NCI-H82 treated with DMSO at 0.1 percent for 48 hours (cell line): ENCODE measurements at regions not wholly inside any gene's neighbourhood (a gene's known extent, or its start where the extent isn't known, plus 50 kb on each side); places are given as distances from the start of the nearest gene placed in this dataset.
"Not testable (repeated sequence)": the region's sequence is repeated elsewhere in the genome, so short reads cannot be mapped to it uniquely, and the experiment has no call there.

Source experiments
- DNase-seq: peaks from one replicate; lab custom pipeline; 2025; ENCODE audit not compliant: unreplicated experiment; lab: John Stamatoyannopoulos, UW

GRCh38 chr7:42573881-42574672 is 337.1 kb upstream of the GLI3 start:
- DNase-seq: no peak

DNA sequence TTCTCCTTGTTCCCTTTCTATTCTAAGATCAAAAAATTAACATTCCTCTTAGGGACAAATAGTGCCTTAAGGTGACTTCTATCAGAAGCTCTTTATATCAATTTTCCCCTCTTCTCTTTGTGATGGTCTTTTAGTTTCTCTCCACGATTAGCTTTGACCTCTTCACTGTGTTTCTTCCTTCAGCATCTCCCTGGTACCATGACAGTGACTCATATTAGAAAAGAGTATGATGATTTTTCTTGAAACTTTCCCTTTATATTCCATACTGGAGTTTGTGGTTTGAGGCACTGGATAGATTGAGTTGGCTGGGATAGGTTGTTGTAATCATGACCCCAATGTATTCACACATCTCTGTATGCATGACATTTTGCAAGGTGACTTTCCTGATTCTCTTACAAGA is 335.6 kb upstream of the GLI3 start:
- no peak for DNase-seq

GRCh38 chr7:42572056-42572455 is 335.0 kb upstream of the GLI3 start:
- no peak for DNase-seq

DNA sequence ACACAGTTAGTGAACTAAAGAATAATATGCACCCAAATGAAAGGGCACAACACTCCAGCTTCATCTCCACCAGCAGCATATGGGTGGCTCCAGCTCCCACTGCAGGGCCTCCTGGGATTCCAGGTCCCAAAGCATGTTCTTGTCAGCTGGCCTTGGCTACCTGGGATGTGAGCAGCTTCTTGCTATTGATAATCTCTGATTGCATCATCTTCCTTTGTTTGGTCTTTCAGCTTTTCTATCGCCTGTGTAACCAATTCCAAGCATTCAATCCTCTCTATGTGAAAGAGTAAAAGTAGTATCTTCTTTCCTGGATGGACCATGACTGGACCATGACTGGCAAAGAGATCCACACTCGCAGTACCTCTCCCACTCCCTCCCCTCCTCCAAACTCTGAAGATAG is 333.9 kb upstream of the GLI3 start:
- no peak for DNase-seq

DNA sequence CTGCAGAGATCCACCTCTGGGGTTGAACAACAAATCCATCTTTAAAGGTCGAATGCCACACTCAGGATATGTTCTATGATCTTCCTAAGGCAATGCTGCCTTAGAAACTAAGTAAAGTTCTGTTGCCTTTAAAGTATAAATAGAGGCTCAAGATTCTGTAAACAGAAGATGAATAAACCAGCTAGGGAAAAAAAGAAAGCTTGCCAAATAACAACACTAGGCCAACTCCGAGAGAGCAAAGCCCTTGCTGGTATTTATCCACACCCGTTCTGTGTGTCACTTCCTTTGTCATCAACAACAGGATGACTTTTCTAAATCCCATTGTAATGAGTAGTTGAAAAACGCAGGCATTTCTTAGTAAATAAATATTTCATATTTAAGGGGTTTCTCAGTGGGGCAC is 330.0 kb upstream of the GLI3 start:
- no peak for DNase-seq

DNA sequence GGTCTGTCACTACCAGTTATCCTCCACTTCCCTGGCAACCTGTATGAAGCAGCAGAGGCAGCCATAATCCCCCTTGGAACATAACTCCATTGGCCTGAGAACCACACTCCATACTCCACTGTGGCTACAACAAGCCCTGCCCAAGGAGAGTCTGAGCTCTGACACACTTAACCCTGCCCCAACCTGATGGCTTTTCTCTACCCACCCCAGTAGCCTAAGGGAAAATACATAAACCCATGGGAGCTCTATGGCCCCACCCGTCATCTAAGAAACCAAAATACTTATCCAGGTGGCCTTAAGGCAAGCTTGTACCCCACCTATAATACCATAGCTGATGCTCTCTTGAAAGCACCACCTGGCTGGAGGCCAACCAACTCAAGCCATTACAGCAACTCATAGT is 324.8 kb upstream of the GLI3 start:
- DNase-seq: no peak

DNA sequence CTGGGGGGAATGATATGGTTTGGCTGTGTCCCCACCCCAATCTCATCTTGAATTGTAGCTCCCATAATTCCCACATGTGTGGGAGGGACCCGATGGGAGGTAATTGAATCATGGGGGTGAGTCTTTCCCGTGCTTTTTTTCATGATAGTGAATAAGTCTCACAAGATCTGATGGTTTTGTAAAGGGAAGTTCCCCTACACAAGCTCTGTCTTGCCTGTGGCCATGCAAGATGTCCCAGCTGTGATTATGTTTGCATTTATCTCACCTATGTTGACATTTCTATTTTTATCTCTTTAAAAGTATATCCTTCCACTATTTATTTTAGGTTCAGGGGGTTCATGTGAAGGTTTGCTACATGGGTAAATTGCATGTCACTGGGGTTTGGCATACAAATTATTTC is 323.9 kb upstream of the GLI3 start:
- no peak for DNase-seq

DNA sequence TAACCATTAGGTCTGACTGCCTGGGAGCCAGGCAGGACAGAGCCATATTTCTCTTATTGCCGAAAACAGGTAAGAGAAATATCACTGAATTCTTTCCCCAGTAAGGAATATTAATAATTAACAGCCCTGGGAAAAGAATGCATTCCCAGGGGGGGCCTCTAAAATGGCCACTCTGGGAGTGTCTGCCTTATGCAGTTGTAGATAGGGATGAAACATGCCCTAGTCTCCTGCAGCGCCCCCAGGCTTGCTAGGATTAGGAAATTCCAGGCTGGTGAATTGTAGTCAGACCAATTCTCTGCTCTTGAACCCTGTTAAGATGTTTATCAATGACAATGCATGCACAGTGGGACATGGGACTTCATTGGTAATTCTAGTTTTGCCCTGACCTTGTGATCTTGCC is 317.9 kb upstream of the GLI3 start:
- DNase-seq: not testable (repeated sequence)

GRCh38 chr7:42552227-42552626 is 315.2 kb upstream of the GLI3 start:
- no peak for DNase-seq

DNA sequence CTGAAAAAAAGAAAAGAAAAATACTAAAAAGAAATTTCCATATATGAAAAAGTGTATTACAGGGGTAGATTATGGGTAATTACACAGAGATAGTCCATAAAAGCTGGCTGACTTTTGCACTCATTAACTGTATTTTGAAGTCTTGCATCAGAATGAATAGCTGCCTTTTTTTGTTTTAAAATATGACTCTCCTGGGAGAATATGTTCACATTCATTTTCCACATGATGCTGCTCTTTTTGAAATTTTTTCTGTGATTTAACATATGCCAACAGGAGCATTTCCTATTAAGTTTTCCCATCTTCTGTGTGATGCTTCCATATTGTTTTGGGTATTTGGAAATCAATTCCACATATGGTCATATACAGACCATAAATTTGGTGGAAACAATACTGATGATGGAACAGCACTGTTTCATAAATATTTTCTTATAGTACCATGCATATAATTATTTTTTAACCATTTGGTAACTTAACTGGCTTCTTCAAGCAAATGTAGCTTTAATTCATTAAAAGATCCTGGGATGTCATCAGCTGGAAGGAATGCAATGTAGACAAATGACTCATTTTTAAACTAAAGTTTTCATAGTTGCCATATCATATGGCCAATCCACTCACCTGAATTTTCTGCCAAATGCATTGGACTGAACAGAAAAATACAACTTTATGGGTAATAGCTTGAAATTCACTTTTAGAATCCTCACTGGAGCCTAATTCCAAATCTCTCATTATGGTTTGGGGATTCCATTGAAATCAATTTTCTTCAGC is 313.9 kb upstream of the GLI3 start:
- DNase-seq: no peak

GRCh38 chr7:42549866-42550485 is 313.0 kb upstream of the GLI3 start:
- no peak for DNase-seq

GRCh38 chr7:42548816-42549611 is 312.0 kb upstream of the GLI3 start:
- no peak for DNase-seq

- no peak for DNase-seq
Observed at GRCh38 chr7:42545049-42545724, 308.2 kb upstream of the GLI3 start.

GRCh38 chr7:42543953-42544352 is 306.9 kb upstream of the GLI3 start:
- no peak for DNase-seq

DNA sequence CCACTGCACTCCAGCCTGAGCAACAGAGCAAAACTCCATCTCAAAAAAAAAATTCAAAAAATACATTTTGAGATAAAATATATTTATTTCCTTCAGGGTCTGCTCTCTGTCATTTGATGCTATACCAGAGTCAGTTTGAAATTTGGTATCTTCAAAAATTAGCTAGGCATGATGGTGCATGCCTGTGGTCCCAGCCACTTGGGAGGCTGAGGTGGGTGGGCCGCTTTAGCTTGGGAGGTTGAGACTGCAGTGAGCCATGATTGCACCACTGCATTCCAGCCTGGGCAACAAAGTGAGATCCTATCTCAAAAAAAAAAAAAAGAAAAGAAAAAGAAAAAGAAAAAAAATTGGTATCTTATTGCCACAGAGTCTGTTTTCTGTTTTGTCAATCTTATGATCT is 305.4 kb upstream of the GLI3 start:
- not testable (repeated sequence) for DNase-seq

- DNase-seq: no peak
Observed at GRCh38 chr7:42534441-42534840, 297.4 kb upstream of the GLI3 start.

- DNase-seq: no peak
Observed at GRCh38 chr7:42527004-42527403, 290.0 kb upstream of the GLI3 start.

GRCh38 chr7:42522227-42522991 is 285.4 kb upstream of the GLI3 start:
- no peak for DNase-seq

- DNase-seq: no peak
Observed at GRCh38 chr7:42511027-42511426, 274.0 kb upstream of the GLI3 start.

DNA sequence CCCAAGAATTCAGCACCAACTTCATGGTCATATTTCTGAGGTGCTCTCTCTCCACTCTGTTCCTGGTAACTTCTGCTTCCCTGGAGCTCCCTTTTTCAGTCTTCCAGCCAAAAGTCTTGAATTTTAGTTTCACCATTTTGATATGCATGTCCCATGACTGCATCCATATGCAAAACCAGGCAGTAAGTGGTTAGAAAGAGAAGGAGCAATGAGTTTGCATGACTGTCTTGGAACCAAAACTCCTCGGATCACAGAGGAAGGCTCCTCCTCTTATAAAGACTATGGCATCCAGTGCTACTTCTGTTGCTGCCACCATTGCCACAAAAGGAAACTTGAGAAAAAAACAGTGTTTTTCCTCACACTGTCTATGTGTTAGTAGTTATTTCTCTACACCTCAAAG is 269.1 kb upstream of the GLI3 start:
- DNase-seq: no peak
